Peyer's patch (tissue), 4 donors: ENCODE measurements at regions not wholly inside any gene's neighbourhood (a gene's known extent, or its start where the extent isn't known, plus 50 kb on each side); places are given as distances from the start of the nearest gene placed in this dataset.

ENCODE experiments used
- DNase-seq, 3 donors: peaks; one replicate each; pipeline ENCODE4 v3.0.0-alpha.2; 2017 to 2019
- H3K27ac ChIP-seq, 4 donors: fragments of 200-600 bp; sonication (generic); one replicate each; pipeline ENCODE4 v1.5.1; 2016 to 2019
- H3K27me3 ChIP-seq, 2 donors: fragments of 200-600 bp; sonication (generic); one replicate each; pipeline ENCODE4 v1.5.1; 2019
- H3K36me3 ChIP-seq, 3 donors: fragments of 200-600 bp; sonication (generic); one replicate each; pipeline ENCODE4 v1.5.1; 2016 to 2019
- H3K4me1 ChIP-seq, 4 donors: fragments of 200-600 bp; sonication (generic); one replicate each; pipeline ENCODE4 v1.5.1; 2016 to 2019
- H3K4me3 ChIP-seq, 4 donors: fragments of 200-600 bp; sonication (generic); 1 replicate in 3 of 4; 2 replicates in 1 of 4; pipeline ENCODE4 v1.5.1; 2016 to 2019; ENCODE audit warnings: mild to moderate bottlenecking in 1 of 4
- H3K9me3 ChIP-seq, 4 donors: fragments of 200-600 bp; sonication (generic); one replicate each; pipeline ENCODE4 v1.5.1; 2016 to 2019; ENCODE audit warnings: mild to moderate bottlenecking in 1 of 4
- POLR2A ChIP-seq, 2 donors: fragments of 450-650 bp; IDR thresholded peaks; one replicate each; pipeline ENCODE4 v1.5.1; 2017; ENCODE audit warnings: antibody characterized with exemption in 2 of 2, mild to moderate bottlenecking in 2 of 2, moderate library complexity in 2 of 2
- TF ChIP-seq, protein P1 (sequence below), 6 experiments: fragments of 450-650 bp in 4 of 6; fragments of 200-600 bp in 2 of 6; sonication (generic) in 1 of 6; IDR thresholded peaks; one replicate each; pipeline ENCODE4 v1.5.1; 2017 to 2019; ENCODE audit warnings: antibody characterized with exemption in 6 of 6, mild to moderate bottlenecking in 3 of 6, moderate library complexity in 1 of 6

DNA sequence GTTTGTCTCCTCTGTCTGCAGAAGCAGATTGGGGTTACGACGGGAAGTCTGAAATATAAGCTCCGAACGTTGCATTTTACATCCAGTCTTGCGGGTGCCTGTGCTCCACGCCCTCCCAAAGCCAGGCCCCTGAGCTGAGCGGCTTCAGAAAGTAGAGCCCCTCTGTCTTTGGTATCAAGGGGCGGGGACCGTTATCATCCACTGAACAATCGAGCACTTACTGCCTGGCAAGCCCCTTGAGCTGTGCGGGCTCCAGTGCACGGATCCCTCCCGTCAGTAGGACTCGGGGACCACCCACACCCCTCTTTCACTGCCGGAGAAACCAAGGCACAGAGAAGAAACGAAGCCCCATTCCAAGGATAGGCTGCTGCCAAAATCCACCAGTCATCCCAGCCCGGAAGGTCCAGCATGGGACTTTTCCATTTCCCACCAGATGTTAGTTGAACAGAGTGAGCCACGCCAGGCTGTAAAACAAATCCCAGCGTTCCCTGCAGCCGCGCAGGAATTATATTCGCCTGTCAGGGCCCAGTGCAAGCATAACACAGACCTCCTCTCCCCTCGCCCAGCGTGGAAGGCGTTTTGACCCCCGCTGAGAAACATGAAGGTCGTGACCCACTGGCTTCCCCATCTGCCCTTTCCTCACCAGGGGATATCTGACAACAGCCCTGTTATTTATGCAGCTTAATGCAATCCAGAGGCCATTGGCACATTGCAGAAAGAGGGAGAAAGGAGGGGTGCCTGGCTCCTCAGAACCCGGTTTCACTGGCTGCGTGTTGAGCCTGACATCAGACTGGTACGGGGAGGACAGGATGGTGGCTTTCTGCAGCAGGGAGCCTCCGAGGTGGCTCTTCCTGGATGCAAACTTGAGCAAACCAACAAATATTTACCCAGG lies 212.2 kb upstream of the FOXF1 start:
- H3K4me1 ChIP-seq = no peaks in the 10 kb centered on the region
- peak overlapping the region; percentile 48 to 91 (median 64) for H3K27ac ChIP-seq
- no peaks in the 10 kb centered on the region for H3K36me3 ChIP-seq
- H3K27me3 ChIP-seq = no peaks in the 10 kb centered on the region
- TF ChIP-seq, protein P1, sequence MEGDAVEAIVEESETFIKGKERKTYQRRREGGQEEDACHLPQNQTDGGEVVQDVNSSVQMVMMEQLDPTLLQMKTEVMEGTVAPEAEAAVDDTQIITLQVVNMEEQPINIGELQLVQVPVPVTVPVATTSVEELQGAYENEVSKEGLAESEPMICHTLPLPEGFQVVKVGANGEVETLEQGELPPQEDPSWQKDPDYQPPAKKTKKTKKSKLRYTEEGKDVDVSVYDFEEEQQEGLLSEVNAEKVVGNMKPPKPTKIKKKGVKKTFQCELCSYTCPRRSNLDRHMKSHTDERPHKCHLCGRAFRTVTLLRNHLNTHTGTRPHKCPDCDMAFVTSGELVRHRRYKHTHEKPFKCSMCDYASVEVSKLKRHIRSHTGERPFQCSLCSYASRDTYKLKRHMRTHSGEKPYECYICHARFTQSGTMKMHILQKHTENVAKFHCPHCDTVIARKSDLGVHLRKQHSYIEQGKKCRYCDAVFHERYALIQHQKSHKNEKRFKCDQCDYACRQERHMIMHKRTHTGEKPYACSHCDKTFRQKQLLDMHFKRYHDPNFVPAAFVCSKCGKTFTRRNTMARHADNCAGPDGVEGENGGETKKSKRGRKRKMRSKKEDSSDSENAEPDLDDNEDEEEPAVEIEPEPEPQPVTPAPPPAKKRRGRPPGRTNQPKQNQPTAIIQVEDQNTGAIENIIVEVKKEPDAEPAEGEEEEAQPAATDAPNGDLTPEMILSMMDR (IDR thresholded peaks at IDR 0.05) = no peak
- TF ChIP-seq POLR2A (IDR thresholded peaks at IDR 0.05) = no peak
- DNase-seq = peak in 1 of 3 donors; percentile 50
- H3K9me3 ChIP-seq = no peaks in the 10 kb centered on the region
- H3K4me3 ChIP-seq = no peak overlapping the region

DNA sequence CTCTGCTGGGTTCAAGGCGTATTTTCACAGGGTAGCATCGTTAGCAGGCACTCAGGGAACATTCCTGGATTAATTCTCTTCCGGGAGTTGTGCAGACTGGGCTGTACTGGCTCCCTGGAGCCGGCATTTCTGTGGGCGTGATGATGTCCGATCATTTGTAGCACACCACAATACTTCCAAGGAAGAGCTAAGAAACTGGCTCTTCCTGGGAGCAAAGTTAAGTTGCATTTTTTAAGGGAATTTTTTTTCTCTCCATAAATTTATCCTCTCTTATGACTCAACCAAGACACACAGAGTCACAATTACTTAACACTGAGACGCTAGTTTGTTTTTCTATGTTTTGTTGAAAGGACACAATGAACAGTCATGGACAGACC lies 211.6 kb upstream of the FOXF1 start:
- TF ChIP-seq, protein P1 (IDR thresholded peaks at IDR 0.05) = no peak
- TF ChIP-seq POLR2A (IDR thresholded peaks at IDR 0.05) = no peak
- DNase-seq = no peak

DNA sequence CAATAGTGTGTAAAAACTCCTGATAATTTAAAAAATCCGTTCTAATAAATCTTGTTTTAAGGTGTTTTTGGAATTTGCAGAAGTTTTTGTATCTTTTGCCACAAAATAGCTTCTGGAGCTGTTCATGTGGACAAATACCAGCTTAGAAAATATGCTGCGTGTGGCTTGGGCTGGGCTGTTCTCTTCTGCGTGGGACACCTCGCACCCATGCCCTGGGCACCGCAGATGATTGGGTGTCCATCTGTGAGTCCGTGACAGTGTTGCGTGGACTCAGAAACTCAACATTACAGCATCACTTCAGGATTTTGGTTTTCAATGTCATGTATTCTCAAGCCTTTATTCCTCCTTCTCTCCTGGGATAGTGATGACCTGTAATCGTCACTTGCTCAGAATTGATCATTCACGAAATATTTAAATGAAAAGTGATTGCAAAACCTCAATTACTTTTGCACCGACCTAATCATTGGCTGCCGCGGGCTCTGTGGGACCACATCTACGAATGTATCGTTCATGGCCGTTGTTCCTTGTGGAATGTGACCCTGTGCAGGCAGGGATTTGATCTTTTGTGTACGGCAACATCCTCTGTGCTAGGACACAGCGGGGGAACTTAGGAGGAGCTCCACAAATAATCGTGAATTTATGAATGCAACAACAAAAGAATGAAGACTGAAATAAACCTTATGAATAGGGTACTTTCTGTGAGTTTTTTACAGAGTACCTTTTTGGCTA lies 210.3 kb upstream of the FOXF1 start:
- H3K27me3 ChIP-seq = no peaks in the 10 kb centered on the region
- H3K4me1 ChIP-seq = no peaks in the 10 kb centered on the region
- TF ChIP-seq POLR2A (IDR thresholded peaks at IDR 0.05) = no peak
- TF ChIP-seq, protein P1 (IDR thresholded peaks at IDR 0.05) = no peak
- peak overlapping the region in 2 of 4 donors; percentile 66 to 91 for H3K27ac ChIP-seq
- no peaks in the 10 kb centered on the region for H3K36me3 ChIP-seq
- H3K4me3 ChIP-seq = no peak overlapping the region
- peak in 1 of 3 donors; percentile 18 for DNase-seq
- no peaks in the 10 kb centered on the region for H3K9me3 ChIP-seq

More for the DNA sequence above, 211.6 kb upstream of the FOXF1 start:
- H3K27ac ChIP-seq = peak overlapping the region; percentile 48 to 91 (median 64)
- H3K27me3 ChIP-seq = no peaks in the 10 kb centered on the region
- no peaks in the 10 kb centered on the region for H3K4me1 ChIP-seq
- no peaks in the 10 kb centered on the region for H3K36me3 ChIP-seq
- no peak overlapping the region for H3K4me3 ChIP-seq
- no peaks in the 10 kb centered on the region for H3K9me3 ChIP-seq

DNA sequence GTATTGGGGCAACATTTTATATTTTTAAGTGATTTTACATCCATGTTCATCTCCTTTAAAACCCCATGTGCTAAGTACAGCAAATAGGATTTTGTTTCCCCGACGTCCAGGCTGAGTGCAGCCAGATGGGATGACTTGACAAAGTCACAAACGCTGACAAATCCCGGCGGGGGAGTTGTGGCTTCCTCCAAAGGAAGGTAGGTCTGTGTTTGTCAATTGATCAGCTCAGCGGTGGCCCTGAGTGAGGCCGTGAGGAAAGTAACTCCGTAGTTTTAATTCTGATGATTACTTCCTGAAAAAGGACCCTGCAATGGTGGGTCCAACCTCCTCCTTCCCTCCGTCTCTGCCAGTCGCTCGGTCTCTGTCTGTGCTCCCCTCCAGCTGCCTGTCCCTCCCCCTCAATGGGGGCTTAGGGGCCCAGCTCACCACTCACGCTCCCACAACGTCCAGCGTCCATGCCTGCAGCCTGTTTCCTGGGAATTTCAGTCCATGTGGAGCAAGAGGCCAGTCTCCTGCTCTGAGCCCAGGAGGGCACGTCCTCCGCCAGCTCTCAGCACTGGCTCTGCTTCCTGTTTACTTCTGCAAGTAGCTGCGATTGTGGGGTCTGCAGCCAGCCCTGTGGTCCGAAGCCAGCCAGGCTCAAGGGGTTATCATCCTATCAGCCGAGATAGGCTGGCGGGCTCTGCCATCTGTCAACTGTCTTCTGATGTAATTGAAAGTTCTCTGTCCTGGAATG lies 209.4 kb upstream of the FOXF1 start:
- Histone ChIP-seq H3K36me3 (no peaks in the 10 kb centered on the region), H3K4me3 (peak overlapping the region in 1 of 4 donors; percentile 27), H3K9me3 (no peaks in the 10 kb centered on the region), H3K27ac (peak overlapping the region; percentile 25 to 91 (median 56)), H3K27me3 (no peaks in the 10 kb centered on the region), H3K4me1 (no peaks in the 10 kb centered on the region)
- no peak for TF ChIP-seq POLR2A (IDR thresholded peaks at IDR 0.05)
- TF ChIP-seq, protein P1 (IDR thresholded peaks at IDR 0.05) = no peak
- DNase-seq = peak in 1 of 3 donors; percentile 49

DNA sequence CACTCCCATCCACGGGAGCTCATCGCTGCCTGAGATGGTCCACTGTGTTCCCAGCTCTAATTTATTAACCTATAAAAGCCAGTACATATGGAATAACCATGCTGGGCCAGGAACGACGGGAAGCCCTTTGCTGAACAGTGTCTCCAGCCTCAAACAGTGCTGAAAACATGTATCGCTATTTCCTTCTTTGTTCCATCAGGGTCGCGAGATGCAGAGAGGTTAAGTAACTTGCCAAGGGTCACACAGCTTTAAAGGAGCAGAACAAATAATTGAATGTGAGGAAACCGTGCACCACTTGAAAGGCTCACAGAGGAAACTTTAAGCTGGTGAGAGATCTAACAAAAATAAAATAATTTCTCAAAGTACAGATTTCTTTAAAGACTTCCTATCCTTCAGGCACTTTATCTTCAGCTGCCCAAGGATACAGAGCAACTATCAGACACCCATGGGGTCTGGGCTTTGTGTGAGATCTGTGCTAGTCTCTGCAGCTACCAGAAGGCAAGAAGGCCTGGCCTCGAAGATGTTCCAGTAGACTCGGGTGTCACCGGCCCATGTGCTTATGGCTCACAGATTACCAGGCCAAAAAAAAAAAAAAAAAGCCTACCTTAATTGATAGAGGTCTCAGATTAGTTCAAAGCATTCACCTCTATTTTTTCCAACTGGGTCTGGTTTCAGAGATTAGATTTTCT lies 207.8 kb upstream of the FOXF1 start:
- TF ChIP-seq, protein P1 (IDR thresholded peaks at IDR 0.05) = no peak
- TF ChIP-seq POLR2A (IDR thresholded peaks at IDR 0.05) = no peak
- Histone ChIP-seq H3K27ac (peak overlapping the region in 2 of 4 donors; percentile 83 to 91), H3K4me1 (no peaks in the 10 kb centered on the region), H3K36me3 (no peaks in the 10 kb centered on the region), H3K9me3 (no peaks in the 10 kb centered on the region), H3K27me3 (no peaks in the 10 kb centered on the region), H3K4me3 (no peak overlapping the region)
- DNase-seq = peak in 1 of 3 donors; percentile 7
